HG03097 (cell line): ENCODE measurements at regions not wholly inside any gene's neighbourhood (a gene's known extent, or its start where the extent isn't known, plus 50 kb on each side); places are given as distances from the start of the nearest gene placed in this dataset.
"Not testable (repeated sequence)": the region's sequence is repeated elsewhere in the genome, so short reads cannot be mapped to it uniquely, and the experiment has no call there.

Experiments used
- ATAC-seq: cut with Tn5 transposase; IDR thresholded peaks from one replicate; pipeline ENCODE4 v1.9.1; 2021; ENCODE audit not compliant: unreplicated experiment, low FRiP score

- ATAC-seq = no peak
Observed at GRCh38 chr18:78237864-78238263, 741.8 kb upstream of the SALL3 start.

GRCh38 chr18:78238404-78239089, 741.1 kb upstream of the SALL3 start:
- no peak for ATAC-seq

- no peak for ATAC-seq
Observed at GRCh38 chr18:78239090-78239457, 740.5 kb upstream of the SALL3 start.

GRCh38 chr18:78240101-78240500, 739.5 kb upstream of the SALL3 start:
- no peak for ATAC-seq

- no peak for ATAC-seq
Observed at GRCh38 chr18:78240627-78241252, 738.9 kb upstream of the SALL3 start.

GRCh38 chr18:78241535-78242253, 737.9 kb upstream of the SALL3 start:
- no peak for ATAC-seq

- no peak for ATAC-seq
Observed at GRCh38 chr18:78242254-78242643, 737.4 kb upstream of the SALL3 start.

GRCh38 chr18:78242806-78243205, 736.8 kb upstream of the SALL3 start:
- no peak for ATAC-seq

GRCh38 chr18:78244779-78245178, 734.8 kb upstream of the SALL3 start:
- no peak for ATAC-seq

GRCh38 chr18:78245451-78245850, 734.2 kb upstream of the SALL3 start:
- ATAC-seq = no peak

- no peak for ATAC-seq
Observed at GRCh38 chr18:78246050-78246449, 733.6 kb upstream of the SALL3 start.

GRCh38 chr18:78246588-78246987, 733.0 kb upstream of the SALL3 start:
- ATAC-seq = no peak

- ATAC-seq = no peak
Observed at GRCh38 chr18:78247615-78248289, 731.9 kb upstream of the SALL3 start.

GRCh38 chr18:78255013-78255412, 724.6 kb upstream of the SALL3 start:
- no peak for ATAC-seq

GRCh38 chr18:78268226-78268988, 711.2 kb upstream of the SALL3 start:
- no peak for ATAC-seq

- ATAC-seq = no peak
Observed at GRCh38 chr18:78271790-78272189, 707.8 kb upstream of the SALL3 start.

- ATAC-seq = no peak
Observed at GRCh38 chr18:78273876-78274275, 705.7 kb upstream of the SALL3 start.

GRCh38 chr18:78283425-78283824, 696.2 kb upstream of the SALL3 start:
- not testable (repeated sequence) for ATAC-seq

- ATAC-seq = no peak
Observed at GRCh38 chr18:78292618-78293380, 686.8 kb upstream of the SALL3 start.

- ATAC-seq = no peak
Observed at GRCh38 chr18:78293540-78293939, 686.1 kb upstream of the SALL3 start.
